ENCODE measurements at regions not wholly inside any gene's neighbourhood (a gene's known extent, or its start where the extent isn't known, plus 50 kb on each side); places are given as distances from the start of the nearest gene placed in this dataset.

GRCh38 chr6:113626475-113626874 is 230.7 kb upstream of the MARCKS start:
- H3K27ac Mint-ChIP-seq (ENCODE audit: low read depth) = no peak overlapping the region
- DNase-seq (ENCODE audit: low spot score in 2 of 2) (no peak), ATAC-seq (replicated peaks; ENCODE audit: extremely low read depth, poor library complexity, severe bottlenecking) (no peak)
- no peaks in the 10 kb centered on the region for H3K36me3 Mint-ChIP-seq (ENCODE audit: insufficient read depth)
- no peaks in the 10 kb centered on the region for H3K9me3 Mint-ChIP-seq
- peaks cover 19% of the 10 kb centered on the region for H3K4me1 Mint-ChIP-seq
- no peaks in the 10 kb centered on the region for H3K27me3 Mint-ChIP-seq
- no peak overlapping the region for H3K4me3 Mint-ChIP-seq

DNA sequence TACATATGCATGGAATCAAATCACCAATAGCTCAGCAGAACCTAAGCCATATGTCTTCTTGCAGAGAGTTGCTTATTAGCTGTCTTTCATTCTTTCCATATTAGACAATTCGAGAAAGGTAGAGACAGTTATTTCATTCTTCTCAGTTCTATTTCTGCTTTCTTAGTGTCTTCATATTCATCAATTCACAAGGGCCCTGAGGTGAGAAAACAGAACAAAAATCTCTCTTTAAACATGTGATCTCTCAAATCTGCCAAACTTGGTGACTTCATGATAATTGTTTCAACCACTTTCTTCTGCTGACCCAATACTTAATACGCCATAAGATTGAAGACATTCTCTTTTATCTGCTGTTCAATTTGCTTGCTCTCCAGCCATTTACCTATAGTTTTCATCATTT is 229.7 kb upstream of the MARCKS start:
- H3K9me3 Mint-ChIP-seq = no peaks in the 10 kb centered on the region
- no peak overlapping the region for H3K4me3 Mint-ChIP-seq
- H3K27ac Mint-ChIP-seq (ENCODE audit: low read depth) = no peak overlapping the region
- H3K36me3 Mint-ChIP-seq (ENCODE audit: insufficient read depth) = no peaks in the 10 kb centered on the region
- H3K4me1 Mint-ChIP-seq = peaks cover 24% of the 10 kb centered on the region
- no peak for DNase-seq (ENCODE audit: low spot score in 2 of 2)
- H3K27me3 Mint-ChIP-seq = no peaks in the 10 kb centered on the region
- ATAC-seq (replicated peaks; ENCODE audit: extremely low read depth, poor library complexity, severe bottlenecking) = no peak

GRCh38 chr6:113629256-113629655 is 227.9 kb upstream of the MARCKS start:
- Mint-ChIP-seq H3K4me3 (no peak overlapping the region), H3K27ac (ENCODE audit: low read depth) (no peak overlapping the region), H3K9me3 (no peaks in the 10 kb centered on the region), H3K36me3 (ENCODE audit: insufficient read depth) (no peaks in the 10 kb centered on the region), H3K4me1 (peaks cover 24% of the 10 kb centered on the region), H3K27me3 (no peaks in the 10 kb centered on the region)
- DNase-seq (ENCODE audit: low spot score in 2 of 2) = no peak
- ATAC-seq (replicated peaks; ENCODE audit: extremely low read depth, poor library complexity, severe bottlenecking) = no peak

DNA sequence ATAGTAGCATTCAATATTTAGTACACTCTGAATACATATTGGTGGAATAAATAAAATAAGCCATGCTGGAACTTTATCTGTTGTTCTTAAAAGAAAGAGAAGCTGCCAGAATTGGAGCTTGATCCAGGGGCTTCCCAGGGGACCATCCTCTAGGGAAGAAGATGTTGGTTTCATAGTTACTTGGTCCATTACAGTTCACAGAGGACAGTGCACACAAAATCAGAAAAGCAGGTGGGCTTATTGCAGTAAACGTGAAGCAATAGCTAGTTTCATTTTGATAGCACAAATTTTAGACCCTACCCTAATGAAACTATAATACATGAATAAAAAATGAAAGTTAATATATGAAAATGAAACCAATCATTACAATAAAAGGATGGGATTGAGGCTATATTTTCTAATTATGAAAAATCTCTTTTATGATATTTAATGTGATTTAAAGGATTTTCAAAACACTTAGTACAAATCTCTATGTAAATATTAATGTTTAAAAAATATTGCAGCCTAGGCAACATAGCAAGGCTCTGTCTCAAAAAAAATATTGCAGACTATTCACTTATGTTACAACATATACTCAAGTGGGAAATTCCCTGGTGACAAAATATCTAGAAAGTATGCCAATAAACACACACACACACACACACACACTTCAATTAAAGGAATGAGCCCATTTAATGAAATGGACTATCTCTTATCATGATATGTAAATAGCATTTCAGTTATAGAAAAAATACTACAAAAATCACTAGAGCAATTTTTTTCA is 227.0 kb upstream of the MARCKS start:
- ATAC-seq (replicated peaks; ENCODE audit: extremely low read depth, poor library complexity, severe bottlenecking) = peak; percentile 20
- Mint-ChIP-seq H3K36me3 (ENCODE audit: insufficient read depth) (no peaks in the 10 kb centered on the region), H3K4me1 (peaks cover 24% of the 10 kb centered on the region), H3K4me3 (peak overlapping the region; percentile 74), H3K27me3 (no peaks in the 10 kb centered on the region), H3K27ac (ENCODE audit: low read depth) (peak overlapping the region; percentile 90), H3K9me3 (no peaks in the 10 kb centered on the region)
- no peak for DNase-seq (ENCODE audit: low spot score in 2 of 2)

- Mint-ChIP-seq H3K27me3 (no peaks in the 10 kb centered on the region), H3K9me3 (no peaks in the 10 kb centered on the region), H3K27ac (ENCODE audit: low read depth) (peak overlapping the region; percentile 90), H3K36me3 (ENCODE audit: insufficient read depth) (no peaks in the 10 kb centered on the region), H3K4me3 (peak overlapping the region; percentile 74), H3K4me1 (peaks cover 22% of the 10 kb centered on the region)
- DNase-seq (ENCODE audit: low spot score in 2 of 2) (peak in 1 of 2 donors; percentile 21), ATAC-seq (replicated peaks; ENCODE audit: extremely low read depth, poor library complexity, severe bottlenecking) (peak; percentile 63)
Measured at GRCh38 chr6:113630738-113631535, 226.2 kb upstream of the MARCKS start.

DNA sequence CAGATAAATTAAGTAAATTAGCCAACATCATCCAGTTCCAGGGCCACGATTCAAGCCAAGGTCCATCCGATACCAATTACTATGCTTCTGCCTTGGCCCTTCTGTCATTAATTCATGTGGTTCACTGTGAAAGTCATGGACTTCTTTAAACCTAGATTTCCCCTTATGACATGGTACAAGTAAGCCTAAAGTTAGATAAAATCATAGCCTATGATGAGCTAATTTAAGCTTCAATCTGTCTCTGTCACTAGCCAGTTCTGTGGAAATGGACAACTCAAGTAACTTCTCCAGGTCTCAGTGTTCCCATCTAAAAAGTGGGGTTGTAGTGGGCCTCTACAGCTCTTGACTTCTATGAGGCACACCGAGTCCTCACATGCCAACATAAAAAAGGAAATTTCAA is 225.5 kb upstream of the MARCKS start:
- Mint-ChIP-seq H3K36me3 (ENCODE audit: insufficient read depth) (no peaks in the 10 kb centered on the region), H3K27me3 (no peaks in the 10 kb centered on the region), H3K9me3 (no peaks in the 10 kb centered on the region), H3K4me3 (no peak overlapping the region), H3K27ac (ENCODE audit: low read depth) (peak overlapping the region; percentile 90), H3K4me1 (peaks cover 20% of the 10 kb centered on the region)
- DNase-seq (ENCODE audit: low spot score in 2 of 2) (no peak), ATAC-seq (replicated peaks; ENCODE audit: extremely low read depth, poor library complexity, severe bottlenecking) (no peak)

DNA sequence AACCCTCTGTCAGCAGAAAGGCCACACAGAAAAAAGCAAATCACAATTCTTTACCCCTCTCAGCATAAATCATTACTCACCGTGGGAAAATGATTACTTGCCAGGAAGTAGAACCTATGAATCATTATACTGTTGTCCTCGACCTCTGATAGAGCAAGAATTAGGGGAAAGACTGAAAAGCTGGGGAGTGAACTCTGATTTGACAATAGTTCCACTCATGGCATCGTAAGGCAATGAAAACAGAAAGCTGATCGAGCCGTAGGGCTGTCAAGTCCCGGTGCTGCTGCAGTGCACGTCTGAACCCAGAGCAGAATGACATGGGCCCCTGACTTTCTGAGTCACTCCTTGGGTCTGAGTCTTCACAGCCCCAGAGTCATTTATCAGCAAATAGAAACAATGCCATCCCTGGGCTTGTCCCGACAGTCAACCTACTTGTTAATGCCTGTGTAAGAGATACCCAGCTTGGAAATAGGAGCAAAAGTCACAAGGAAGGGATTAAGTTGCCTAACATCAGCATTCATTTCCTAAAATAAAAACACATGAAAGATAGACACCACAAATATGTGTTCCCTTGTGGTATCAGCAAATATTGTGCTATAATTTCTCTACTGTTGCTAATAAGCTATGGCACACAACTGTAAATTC is 224.8 kb upstream of the MARCKS start:
- Mint-ChIP-seq H3K4me1 (peaks cover 20% of the 10 kb centered on the region), H3K9me3 (no peaks in the 10 kb centered on the region), H3K27ac (ENCODE audit: low read depth) (no peak overlapping the region), H3K36me3 (ENCODE audit: insufficient read depth) (no peaks in the 10 kb centered on the region), H3K27me3 (no peaks in the 10 kb centered on the region), H3K4me3 (peak overlapping the region; percentile 51)
- ATAC-seq (replicated peaks; ENCODE audit: extremely low read depth, poor library complexity, severe bottlenecking) = peak; percentile 25
- no peak for DNase-seq (ENCODE audit: low spot score in 2 of 2)

GRCh38 chr6:113633638-113634037 is 223.5 kb upstream of the MARCKS start:
- H3K9me3 Mint-ChIP-seq = no peaks in the 10 kb centered on the region
- H3K36me3 Mint-ChIP-seq (ENCODE audit: insufficient read depth) = no peaks in the 10 kb centered on the region
- H3K4me1 Mint-ChIP-seq = peaks cover 14% of the 10 kb centered on the region
- DNase-seq (ENCODE audit: low spot score in 2 of 2) (no peak), ATAC-seq (replicated peaks; ENCODE audit: extremely low read depth, poor library complexity, severe bottlenecking) (no peak)
- no peak overlapping the region for H3K4me3 Mint-ChIP-seq
- H3K27ac Mint-ChIP-seq (ENCODE audit: low read depth) = no peak overlapping the region
- no peaks in the 10 kb centered on the region for H3K27me3 Mint-ChIP-seq

DNA sequence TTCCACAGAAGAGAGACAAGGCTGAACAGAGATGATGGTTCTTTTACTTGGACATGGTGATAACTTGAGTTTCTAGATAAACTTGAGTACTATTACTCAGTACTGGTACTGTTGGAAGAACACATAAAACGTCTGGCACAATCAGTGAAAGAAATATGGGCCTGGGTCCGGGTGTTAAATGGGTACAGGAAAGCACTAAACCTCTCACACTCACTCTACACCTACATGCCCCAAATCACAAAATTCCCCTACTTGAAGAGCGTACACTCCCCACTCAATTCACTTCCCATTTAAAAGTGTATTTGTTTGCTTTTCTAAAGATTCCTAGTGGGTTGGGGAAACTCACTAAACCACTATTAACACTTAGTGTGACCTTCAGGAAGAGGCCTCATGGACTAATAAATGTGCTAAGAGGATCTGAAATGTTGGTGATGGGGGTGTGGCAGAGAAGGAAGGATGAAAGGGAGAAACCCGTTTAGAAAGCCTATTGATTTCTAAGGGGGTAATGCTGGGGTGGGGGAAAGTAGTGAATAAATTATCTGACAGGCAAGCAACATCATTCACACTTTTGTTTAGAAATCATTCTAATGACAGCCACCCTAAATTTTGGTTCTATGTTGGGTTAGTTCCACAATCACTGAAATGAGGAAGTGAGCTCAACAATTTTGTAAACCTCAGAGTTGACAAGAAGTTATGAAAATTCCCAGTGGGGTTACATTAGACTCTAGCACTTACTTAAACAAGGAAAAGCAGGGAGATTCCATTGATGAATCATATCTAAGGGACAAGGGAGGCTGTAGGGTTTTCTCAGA is 222.6 kb upstream of the MARCKS start:
- Mint-ChIP-seq H3K4me3 (no peak overlapping the region), H3K4me1 (peaks cover 14% of the 10 kb centered on the region), H3K27me3 (no peaks in the 10 kb centered on the region), H3K9me3 (no peaks in the 10 kb centered on the region), H3K36me3 (ENCODE audit: insufficient read depth) (no peaks in the 10 kb centered on the region), H3K27ac (ENCODE audit: low read depth) (no peak overlapping the region)
- no peak for ATAC-seq (replicated peaks; ENCODE audit: extremely low read depth, poor library complexity, severe bottlenecking)
- no peak for DNase-seq (ENCODE audit: low spot score in 2 of 2)

DNA sequence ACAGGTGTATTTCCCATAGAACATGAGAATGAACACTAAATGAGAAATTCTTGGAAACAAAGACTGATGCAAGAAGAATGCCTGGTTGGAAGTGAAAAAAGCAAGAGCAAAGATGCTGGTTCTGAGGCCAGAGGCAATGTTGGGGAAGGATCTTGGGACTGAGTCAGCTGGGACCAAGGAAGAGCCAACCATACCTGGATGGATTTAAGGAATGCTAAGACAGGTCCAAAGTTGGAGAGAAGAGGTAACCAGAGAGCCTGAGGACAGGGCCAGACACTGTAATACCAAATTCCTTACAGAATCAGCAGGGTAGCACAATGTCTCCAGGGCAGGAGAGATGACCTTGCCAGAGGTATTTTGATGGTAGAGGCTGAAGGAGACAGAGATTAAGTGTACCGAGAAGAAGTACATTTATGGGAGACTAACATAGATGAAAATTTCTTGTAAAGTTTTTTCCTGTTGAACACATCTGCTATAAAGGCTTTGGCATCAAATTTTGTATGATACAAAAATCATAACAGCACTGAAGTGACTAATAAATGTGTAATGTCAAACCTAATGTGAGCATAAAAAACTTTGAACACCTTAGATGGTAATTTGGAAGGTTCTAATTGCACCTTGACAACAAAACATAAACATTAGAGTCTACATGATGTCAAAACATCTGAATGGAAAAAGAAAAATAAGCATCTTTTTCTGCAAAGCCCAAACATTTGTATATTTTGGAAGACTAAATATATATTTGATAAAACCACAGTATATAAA is 221.7 kb upstream of the MARCKS start:
- Mint-ChIP-seq H3K9me3 (no peaks in the 10 kb centered on the region), H3K27me3 (no peaks in the 10 kb centered on the region), H3K27ac (ENCODE audit: low read depth) (no peak overlapping the region), H3K36me3 (ENCODE audit: insufficient read depth) (no peaks in the 10 kb centered on the region), H3K4me1 (peaks cover 14% of the 10 kb centered on the region), H3K4me3 (no peak overlapping the region)
- ATAC-seq (replicated peaks; ENCODE audit: extremely low read depth, poor library complexity, severe bottlenecking) = no peak
- DNase-seq (ENCODE audit: low spot score in 2 of 2) = no peak

GRCh38 chr6:113636357-113636824 is 220.8 kb upstream of the MARCKS start:
- H3K4me3 Mint-ChIP-seq = no peak overlapping the region
- no peak overlapping the region for H3K27ac Mint-ChIP-seq (ENCODE audit: low read depth)
- no peaks in the 10 kb centered on the region for H3K9me3 Mint-ChIP-seq
- no peak for DNase-seq (ENCODE audit: low spot score in 2 of 2)
- H3K4me1 Mint-ChIP-seq = peaks cover 5% of the 10 kb centered on the region
- no peaks in the 10 kb centered on the region for H3K27me3 Mint-ChIP-seq
- ATAC-seq (replicated peaks; ENCODE audit: extremely low read depth, poor library complexity, severe bottlenecking) = no peak
- H3K36me3 Mint-ChIP-seq (ENCODE audit: insufficient read depth) = no peaks in the 10 kb centered on the region

Measured in central memory CD8-positive, alpha-beta T cell (primary cell).